ENCODE measurements at regions not wholly inside any gene's neighbourhood (a gene's known extent, or its start where the extent isn't known, plus 50 kb on each side); places are given as distances from the start of the nearest gene placed in this dataset.
"Not testable (repeated sequence)": the region's sequence is repeated elsewhere in the genome, so short reads cannot be mapped to it uniquely, and the experiment has no call there.

GRCh38 chr2:160741815-160742214, 248.2 kb upstream of the RBMS1 start:
- no peak for DNase-seq (ENCODE audit: low read depth)
- in situ Hi-C loops (cut with HindIII; ENCODE audit: low pct_unique_long_range_greater_than_20kb, low sequenced_read_pairs): no loop called here

- DNase-seq (ENCODE audit: low read depth): no peak
- in situ Hi-C loops (cut with HindIII; ENCODE audit: low pct_unique_long_range_greater_than_20kb, low sequenced_read_pairs): no loop called here
Observed at GRCh38 chr2:160742667-160743066, 249.1 kb upstream of the RBMS1 start.

DNA sequence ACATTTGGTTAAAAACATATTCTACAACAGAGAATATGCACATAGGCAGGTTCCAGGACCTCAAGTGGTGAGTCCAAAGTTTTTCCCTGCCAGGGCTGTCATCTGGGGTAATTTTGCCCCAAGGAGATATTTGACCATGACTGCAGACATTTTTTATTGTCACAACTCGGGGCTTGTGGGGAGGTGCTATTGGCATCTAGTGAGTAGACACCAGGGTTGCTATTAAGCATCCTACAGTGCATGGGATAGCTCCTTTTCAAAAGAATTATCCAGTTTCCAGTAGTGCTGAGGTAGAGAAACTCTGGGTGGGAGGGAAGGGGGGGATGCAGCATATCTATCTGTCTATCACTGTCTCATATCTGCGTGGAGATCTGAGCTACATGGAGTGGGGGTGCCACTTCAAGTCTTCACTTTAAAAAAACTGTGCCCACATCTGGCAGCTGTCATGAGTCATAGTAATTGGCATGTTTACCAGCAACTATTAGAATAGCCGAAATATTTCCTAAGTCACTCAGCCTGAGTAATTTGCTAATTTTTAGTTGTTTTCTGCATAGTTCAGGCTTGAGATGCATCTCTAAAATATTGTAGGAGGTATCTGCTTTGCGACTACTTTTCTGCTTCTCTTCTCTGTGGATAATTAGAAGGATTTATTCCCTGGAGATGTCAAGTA, 254.0 kb upstream of the RBMS1 start:
- DNase-seq (ENCODE audit: low read depth): no peak
- in situ Hi-C loops (cut with HindIII; ENCODE audit: low pct_unique_long_range_greater_than_20kb, low sequenced_read_pairs): no loop called here

DNA sequence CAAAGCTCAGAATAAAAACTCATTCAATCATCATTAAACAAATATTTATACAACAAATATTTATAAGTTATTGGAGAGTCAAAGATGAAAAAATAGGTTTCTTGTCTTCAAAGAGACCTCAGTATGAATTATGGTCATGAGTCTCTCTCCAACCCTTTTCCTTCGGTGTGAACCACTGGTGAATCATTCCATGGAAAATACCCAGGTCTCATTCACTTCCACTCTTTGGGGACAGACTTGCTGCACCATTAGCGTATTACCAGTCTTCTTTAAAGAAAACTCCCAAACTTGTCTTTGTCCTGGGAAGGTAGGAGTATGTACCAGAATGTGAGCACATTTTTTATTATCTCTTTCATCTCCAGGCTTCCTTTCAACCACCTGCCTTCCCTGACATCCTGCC, 257.4 kb upstream of the RBMS1 start:
- DNase-seq (ENCODE audit: low read depth): no peak
- in situ Hi-C loops (cut with HindIII; ENCODE audit: low pct_unique_long_range_greater_than_20kb, low sequenced_read_pairs): no loop called here

DNA sequence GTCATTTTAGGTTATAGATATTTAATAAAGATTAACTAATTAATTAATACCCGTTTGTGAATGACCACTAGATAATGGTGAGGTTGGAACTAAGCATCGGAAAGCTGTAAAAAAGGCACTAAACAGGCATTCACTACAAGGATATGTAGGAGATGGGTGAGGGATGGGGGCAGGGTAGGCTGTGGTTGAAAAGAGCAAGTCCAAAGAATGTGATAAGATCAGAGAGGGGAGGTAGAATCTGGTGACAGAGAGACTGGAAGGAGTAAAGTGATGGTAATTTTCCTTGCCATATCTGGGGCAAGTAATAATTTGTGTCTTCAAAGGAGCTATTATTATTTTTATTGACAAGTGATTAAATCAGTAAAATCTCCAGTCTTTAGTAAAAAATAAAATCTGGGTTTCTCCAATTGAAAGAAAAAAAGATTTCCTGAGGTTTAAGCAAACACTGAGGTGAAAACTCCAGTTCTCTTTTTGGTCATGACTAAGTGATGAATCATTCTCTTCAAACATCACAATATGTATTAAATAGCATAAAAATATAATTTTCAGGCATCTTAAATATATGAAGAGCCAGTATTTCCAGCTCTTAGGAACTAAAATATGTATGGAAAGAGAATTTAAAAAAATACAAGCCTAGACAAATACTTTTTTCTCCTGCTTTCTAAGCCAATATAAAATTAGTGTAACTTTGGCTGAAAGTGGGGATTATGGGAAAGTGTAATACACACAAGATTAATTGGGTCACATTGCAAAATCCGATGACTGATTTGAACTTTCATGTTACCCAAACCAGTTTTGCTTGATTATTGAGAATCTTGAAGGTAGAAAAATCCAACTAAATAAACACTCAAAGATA, 259.1 kb upstream of the RBMS1 start:
- in situ Hi-C loops (cut with HindIII; ENCODE audit: low pct_unique_long_range_greater_than_20kb, low sequenced_read_pairs): no loop called here
- DNase-seq (ENCODE audit: low read depth): no peak

GRCh38 chr2:160753331-160753654, 259.7 kb upstream of the RBMS1 start:
- in situ Hi-C loops (cut with HindIII; ENCODE audit: low pct_unique_long_range_greater_than_20kb, low sequenced_read_pairs): no loop called here
- no peak for DNase-seq (ENCODE audit: low read depth)

- in situ Hi-C loops (cut with HindIII; ENCODE audit: low pct_unique_long_range_greater_than_20kb, low sequenced_read_pairs): no loop called here
- DNase-seq (ENCODE audit: low read depth): no peak
Observed at GRCh38 chr2:160753960-160754359, 260.4 kb upstream of the RBMS1 start.

GRCh38 chr2:160756481-160756880, 262.9 kb upstream of the RBMS1 start:
- DNase-seq (ENCODE audit: low read depth): no peak
- in situ Hi-C loops (cut with HindIII; ENCODE audit: low pct_unique_long_range_greater_than_20kb, low sequenced_read_pairs): no loop called here

DNA sequence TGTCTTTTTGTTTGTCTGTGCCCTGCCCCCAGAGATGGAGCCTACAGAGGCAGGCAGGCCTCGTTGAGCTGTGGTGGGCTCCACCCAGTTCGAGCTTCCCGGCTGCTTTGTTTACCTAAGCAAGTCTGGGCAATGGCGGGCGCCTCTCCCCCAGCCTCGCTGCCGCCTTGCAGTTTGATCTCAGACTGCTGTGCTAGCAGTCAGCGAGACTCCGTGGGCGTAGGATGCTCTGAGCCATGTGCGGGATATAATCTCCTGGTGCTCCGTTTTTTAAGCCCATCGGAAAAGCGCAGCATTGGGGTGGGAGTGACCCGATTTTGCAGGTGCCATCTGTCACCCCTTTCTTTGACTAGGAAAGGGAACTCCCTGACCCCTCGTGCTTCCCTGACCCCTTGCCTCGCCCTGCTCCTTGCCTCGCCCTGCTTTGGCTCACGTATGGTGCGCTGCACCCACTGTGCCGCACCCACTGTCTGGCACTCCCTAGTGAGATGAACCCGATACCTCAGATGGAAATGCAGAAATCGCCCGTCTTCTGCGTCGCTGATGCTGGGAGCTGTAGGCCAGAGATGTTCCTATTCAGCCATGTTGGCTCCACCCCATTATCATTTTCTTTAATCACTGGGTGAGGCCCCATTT, 269.0 kb upstream of the RBMS1 start:
- in situ Hi-C loops (cut with HindIII; ENCODE audit: low pct_unique_long_range_greater_than_20kb, low sequenced_read_pairs); DNase-seq (ENCODE audit: low read depth): not testable (repeated sequence)

DNA sequence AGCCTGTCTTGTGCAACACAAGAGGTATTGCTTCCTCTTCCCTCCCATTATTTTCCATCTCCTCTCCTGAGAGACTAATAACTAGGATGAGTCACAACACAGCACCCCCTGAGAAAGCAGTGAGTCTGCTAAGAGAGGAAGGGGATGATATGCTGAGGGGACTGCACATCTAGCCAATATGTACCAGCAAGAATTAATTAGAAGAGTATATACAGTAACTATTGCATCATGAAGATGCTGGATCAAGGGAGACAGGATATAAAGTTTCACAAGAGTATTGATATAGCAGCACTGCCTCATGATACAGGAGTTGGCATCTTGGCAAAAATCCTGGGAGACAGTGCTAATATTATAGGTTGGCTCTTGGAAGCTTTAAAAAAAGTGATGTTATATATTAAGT, 289.9 kb upstream of the RBMS1 start:
- DNase-seq (ENCODE audit: low read depth): no peak
- in situ Hi-C loops (cut with HindIII; ENCODE audit: low pct_unique_long_range_greater_than_20kb, low sequenced_read_pairs): no loop called here

GRCh38 chr2:160784034-160784433, 290.4 kb upstream of the RBMS1 start:
- in situ Hi-C loops (cut with HindIII; ENCODE audit: low pct_unique_long_range_greater_than_20kb, low sequenced_read_pairs): no loop called here
- DNase-seq (ENCODE audit: low read depth): peak; percentile 4

DNA sequence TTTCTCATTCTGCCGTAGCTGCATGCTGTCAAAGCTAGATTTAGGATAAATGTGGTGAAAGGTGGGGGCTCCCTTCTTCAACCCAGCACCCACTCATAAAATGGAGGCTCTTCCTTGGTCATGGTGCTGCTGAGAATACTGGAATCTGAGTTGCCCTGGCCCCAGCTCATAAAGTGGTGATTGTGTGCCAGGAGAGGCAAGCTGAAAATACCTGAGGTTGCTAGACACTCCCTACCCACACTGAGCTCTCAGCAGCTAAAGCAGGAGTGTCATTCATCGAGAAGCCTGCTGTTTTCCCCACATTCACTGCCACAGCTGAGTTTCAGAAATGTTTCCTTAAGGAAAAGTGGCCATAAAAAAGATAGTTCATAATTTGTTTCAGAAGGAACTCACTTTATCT, 297.1 kb upstream of the RBMS1 start:
- no peak for DNase-seq (ENCODE audit: low read depth)
- in situ Hi-C loops (cut with HindIII; ENCODE audit: low pct_unique_long_range_greater_than_20kb, low sequenced_read_pairs): no loop called here

GRCh38 chr2:160791884-160792283, 298.3 kb upstream of the RBMS1 start:
- in situ Hi-C loops (cut with HindIII; ENCODE audit: low pct_unique_long_range_greater_than_20kb, low sequenced_read_pairs): no loop called here
- no peak for DNase-seq (ENCODE audit: low read depth)

- DNase-seq (ENCODE audit: low read depth): no peak
- in situ Hi-C loops (cut with HindIII; ENCODE audit: low pct_unique_long_range_greater_than_20kb, low sequenced_read_pairs): no loop called here
Observed at GRCh38 chr2:160792837-160793236, 299.2 kb upstream of the RBMS1 start.

GRCh38 chr2:160794926-160795325, 301.3 kb upstream of the RBMS1 start:
- no peak for DNase-seq (ENCODE audit: low read depth)
- in situ Hi-C loops (cut with HindIII; ENCODE audit: low pct_unique_long_range_greater_than_20kb, low sequenced_read_pairs): no loop called here

DNA sequence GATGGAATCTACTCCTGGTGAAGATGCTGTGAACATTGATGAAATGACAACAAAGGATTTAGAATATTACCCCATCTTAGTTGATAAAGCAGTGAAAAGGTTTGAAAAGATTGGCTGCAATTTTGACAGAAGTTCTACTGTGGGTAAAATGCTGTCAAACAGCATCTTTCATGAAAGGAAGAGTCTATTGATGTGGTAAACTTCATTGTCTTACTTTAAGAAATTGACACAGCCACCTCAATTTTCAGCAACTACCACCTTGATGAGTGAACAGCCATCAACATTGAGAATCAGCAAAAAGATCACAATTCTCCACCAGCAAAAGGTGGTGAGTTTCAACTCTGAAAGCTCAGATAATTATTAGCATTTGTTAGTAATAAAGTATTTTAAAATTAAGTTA, 310.3 kb upstream of the RBMS1 start:
- in situ Hi-C loops (cut with HindIII; ENCODE audit: low pct_unique_long_range_greater_than_20kb, low sequenced_read_pairs): no loop called here

GRCh38 chr2:160810406-160810805, 316.8 kb upstream of the RBMS1 start:
- in situ Hi-C loops (cut with HindIII; ENCODE audit: low pct_unique_long_range_greater_than_20kb, low sequenced_read_pairs): no loop called here
- DNase-seq (ENCODE audit: low read depth): no peak

More for the DNA sequence above, 310.3 kb upstream of the RBMS1 start:
- no peak for DNase-seq (ENCODE audit: low read depth)

DNA sequence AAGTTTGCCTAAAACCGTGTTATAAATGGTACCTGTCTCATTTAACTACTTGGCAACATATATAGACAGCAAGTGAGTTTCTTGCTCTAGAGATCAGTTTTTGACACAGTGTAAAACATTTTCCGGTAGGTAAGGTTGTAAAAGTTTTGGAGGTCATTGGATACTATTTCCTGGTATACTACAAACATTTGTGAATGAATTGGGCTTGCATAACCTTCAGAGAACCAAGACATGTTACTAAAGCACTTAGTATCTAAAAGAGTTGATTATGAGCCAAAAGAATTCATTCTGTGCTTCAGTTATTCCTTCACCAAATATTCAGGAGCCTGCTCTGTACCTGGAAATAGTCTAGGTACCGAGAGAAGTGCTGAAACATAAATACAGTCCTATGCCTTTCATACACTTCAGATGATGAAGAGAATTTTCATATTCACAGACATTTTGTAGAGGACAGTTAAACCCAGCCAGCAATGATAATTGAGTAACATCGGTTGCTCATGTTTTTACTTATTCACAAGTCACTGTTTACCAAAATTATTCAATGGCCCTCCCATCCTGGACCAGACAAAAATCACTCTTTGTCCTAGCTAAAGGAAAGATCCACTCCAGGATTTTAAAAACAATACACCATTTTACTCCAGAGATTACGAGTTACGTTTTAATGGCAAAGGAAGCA, 319.4 kb upstream of the RBMS1 start:
- in situ Hi-C loops (cut with HindIII; ENCODE audit: low pct_unique_long_range_greater_than_20kb, low sequenced_read_pairs): no loop called here
- no peak for DNase-seq (ENCODE audit: low read depth)

DNA sequence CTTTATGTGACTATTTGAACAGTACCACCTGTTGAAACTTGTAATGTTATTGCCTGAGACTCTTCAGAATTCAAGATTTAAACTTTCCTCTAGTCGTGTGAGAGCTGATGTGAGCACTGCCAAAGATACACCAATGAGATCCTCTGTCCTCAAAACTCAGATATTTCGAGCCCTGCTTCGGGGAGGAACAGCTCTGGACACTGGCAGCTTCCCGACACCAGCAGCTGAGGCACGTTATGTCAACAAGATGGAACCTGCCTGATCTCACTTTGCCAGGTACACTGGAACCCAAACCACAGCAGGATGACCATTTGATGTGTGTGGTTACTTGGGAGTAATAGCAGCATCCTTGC, 319.9 kb upstream of the RBMS1 start:
- no peak for DNase-seq (ENCODE audit: low read depth)
- in situ Hi-C loops (cut with HindIII; ENCODE audit: low pct_unique_long_range_greater_than_20kb, low sequenced_read_pairs): no loop called here

Measured in Caki2 (cell line).